GM10248 (cell line): ENCODE measurements at regions not wholly inside any gene's neighbourhood (a gene's known extent, or its start where the extent isn't known, plus 50 kb on each side); places are given as distances from the start of the nearest gene placed in this dataset.

Experiments
- CTCF ChIA-PET: fragments of 300-600 bp; sonication (Branson Sonifier 250); formaldehyde crosslinking; extraction: SDS; loops from one replicate; lab custom pipeline; 2021; ENCODE audit warnings: antibody characterized with exemption; lab: Yijun Ruan, JAX
- POLR2A ChIA-PET: fragments of 350-650 bp; sonication (Branson Sonifier 250); formaldehyde crosslinking; extraction: SDS; loops from one replicate; lab custom pipeline; 2020; ENCODE audit warnings: antibody characterized with exemption; lab: Yijun Ruan, JAX
- DNase-seq: peaks from one replicate; pipeline ENCODE4 v3.0.0; 2012; ENCODE audit errors: extremely low spot score
- TF ChIP-seq, protein P1 (sequence below): IDR thresholded peaks from 2 replicates; pipeline ENCODE4 v1.5.1; 2012; ENCODE audit warnings: mild to moderate bottlenecking, low read depth; ENCODE audit errors: extremely low read depth, missing control alignments, control extremely low read depth

DNA sequence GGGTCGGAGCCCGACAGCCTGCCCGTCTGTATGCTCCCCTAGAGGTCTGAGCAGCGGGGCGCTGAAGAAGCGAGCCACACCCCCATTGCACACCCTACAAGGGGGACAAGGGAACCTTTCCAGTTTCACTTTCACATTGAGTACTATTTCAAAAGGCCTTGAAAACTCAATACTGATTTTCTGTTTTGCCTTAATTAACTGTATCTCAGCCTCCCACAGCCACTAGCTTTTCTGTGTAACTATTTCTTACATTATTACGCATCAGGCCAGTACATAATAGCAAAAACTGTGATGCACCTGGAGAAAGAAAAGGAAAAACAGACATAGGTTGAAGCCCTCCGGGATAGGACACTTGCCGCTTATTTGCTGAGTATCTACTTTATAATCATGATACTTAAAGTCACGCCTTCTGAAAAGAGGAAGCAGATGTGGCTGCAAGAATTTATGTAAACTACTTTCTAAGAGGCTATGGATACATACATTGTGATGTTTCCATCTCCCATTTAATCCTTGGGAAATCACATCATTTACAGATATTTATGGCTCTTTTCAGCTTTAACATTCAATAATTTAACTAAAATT is 1719.5 kb downstream of the MRPL39 start:
- ChIA-PET POLR2A (no interaction called here), CTCF (no interaction called here)
- DNase-seq = no peak
- TF ChIP-seq, protein P1, sequence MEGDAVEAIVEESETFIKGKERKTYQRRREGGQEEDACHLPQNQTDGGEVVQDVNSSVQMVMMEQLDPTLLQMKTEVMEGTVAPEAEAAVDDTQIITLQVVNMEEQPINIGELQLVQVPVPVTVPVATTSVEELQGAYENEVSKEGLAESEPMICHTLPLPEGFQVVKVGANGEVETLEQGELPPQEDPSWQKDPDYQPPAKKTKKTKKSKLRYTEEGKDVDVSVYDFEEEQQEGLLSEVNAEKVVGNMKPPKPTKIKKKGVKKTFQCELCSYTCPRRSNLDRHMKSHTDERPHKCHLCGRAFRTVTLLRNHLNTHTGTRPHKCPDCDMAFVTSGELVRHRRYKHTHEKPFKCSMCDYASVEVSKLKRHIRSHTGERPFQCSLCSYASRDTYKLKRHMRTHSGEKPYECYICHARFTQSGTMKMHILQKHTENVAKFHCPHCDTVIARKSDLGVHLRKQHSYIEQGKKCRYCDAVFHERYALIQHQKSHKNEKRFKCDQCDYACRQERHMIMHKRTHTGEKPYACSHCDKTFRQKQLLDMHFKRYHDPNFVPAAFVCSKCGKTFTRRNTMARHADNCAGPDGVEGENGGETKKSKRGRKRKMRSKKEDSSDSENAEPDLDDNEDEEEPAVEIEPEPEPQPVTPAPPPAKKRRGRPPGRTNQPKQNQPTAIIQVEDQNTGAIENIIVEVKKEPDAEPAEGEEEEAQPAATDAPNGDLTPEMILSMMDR = no peak

DNA sequence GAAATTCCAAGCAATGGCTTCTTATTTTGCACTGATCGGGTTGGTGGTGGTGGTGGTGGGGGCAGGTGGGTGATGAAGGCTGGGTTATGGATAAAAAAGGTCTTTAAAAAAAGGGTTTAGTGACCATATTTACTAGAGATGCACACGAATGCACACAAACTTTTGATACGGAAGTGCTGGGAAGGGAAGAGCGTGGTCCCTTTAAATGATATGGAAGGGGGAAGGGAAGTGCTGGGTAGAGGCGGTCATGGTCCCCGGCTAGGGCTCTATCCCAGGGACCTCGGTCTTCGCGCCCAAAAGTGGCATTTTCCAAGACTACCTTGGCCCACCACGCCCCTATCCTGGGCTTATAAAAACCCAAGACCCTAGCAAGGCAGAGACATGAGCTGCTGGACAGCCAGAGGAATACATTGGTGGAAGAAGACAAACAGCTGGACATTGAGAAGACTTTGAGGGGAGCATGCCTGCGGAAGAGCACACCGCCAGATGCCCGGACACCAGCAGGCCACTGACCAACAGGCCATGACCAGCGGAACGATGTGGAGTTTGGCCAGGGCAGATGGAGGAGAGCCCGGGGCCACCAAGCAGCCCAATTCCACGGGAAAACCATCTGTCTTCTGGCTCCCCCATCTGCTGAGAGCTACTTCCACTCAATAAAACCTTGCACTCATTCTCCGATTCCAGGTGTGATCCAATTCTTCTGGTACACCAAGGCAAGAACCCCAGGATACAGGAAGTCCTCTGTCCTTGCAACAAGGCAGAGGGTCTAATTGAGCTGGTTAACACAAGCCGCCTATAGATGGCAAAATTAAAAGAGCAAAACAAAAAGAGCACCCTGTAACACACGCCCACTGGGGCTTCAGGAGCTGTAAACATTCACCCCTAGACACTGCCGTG is 1720.2 kb downstream of the MRPL39 start:
- TF ChIP-seq, protein P1 = no peak
- ChIA-PET CTCF (no interaction called here), POLR2A (no interaction called here)
- DNase-seq = no peak

DNA sequence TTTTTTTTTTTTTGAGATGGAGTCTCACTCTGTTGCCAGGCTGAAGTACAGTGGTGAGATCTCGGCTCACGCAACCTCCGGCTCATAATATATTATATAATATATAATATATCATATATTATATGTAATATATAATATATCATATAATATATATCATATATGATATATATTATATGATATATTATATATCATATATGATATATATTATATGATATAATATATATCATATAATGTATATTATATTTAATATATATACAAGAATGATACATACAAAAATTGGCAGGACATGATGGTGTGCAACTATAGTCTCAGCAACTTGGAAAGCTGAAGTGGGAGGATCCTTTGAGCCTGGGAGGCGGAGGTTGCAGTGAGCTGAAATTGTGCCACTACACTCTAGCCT is 1725.5 kb downstream of the MRPL39 start:
- ChIA-PET CTCF (no interaction called here), POLR2A (no interaction called here)
- TF ChIP-seq, protein P1 = no peak
- no peak for DNase-seq

DNA sequence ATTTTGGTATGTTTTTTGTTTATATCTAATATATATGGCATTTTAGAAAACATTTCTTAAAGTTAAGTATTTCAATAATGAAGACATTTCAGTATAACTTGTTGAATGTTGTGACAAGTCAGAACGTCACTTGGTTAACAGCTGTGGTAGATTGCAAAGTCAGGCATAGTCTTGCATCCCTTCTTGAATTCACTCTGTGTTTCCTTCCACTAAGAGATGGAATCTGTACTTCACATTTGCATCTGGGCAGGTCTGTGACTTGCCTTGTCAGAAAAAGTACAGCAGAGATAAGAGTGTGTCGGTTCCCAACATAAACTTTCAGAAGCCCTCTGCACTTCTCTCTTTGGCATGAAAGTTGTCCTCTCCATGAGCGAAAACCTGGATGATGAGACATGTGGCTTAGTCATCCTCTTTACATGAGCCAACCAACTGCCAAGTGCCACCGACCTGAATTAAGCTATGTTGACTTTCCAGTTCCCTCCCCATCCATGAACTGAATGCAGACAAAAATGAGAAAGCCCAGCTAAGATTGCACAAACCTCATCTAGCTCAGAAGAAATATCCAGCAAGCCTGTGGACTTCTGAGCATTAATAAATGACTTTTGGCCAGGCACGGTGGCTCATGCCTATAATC is 1730.2 kb downstream of the MRPL39 start:
- no peak for DNase-seq
- ChIA-PET POLR2A (no interaction called here), CTCF (no interaction called here)
- TF ChIP-seq, protein P1 = no peak

DNA sequence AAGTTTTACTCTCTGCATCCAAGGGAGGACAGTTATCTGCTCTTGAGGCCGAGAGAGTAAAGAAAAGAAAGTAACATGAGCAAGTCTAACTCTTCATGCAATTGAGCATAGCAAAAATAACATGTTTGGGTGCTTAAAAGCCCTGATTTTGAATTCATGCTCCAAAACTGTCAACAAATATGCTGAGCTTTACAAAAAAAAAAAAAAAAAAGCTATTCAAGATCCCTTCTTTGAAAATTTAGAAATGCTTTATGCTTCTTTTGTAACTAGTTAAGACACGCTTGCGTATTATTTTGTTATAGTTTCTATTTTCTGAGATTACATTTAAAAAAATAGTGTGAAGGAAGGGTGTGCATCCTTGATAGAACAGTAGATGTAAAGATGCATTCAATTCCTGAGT is 1733.0 kb downstream of the MRPL39 start:
- ChIA-PET CTCF (interaction anchor here (1.7 kb wide), 1 partner anchor 24 kb away, joined by 4 read pairs; no protein-coding TSS in a partner anchor), POLR2A (no interaction called here)
- TF ChIP-seq, protein P1 = no peak
- DNase-seq = no peak

DNA sequence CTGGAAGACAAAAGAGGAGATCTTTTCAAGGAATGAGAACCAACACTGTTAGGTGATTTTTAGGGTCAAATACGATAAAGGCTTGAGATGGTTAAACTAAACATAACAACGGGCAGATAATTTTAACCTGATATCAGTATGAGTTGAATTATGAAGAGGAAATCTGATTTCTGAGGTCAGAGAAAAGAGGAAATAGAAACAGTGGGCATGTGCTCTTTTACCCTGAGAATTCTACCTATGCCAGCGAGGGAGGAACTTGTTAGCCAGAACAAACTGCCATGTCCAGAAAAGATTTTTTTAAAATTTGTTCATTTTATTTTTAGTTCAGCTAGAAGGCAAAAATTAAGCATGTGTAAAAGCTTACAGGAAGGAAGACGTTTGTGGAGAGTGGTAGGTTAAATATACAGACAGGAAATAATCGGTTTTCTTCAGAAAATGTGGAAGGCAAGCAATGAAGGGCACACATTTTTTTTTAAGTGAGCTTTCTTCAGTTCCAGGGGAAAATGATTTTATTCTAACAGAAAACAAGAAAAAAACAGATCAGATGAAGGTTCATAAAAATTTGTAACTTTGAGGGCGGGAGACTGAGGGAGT is 1745.3 kb downstream of the MRPL39 start:
- TF ChIP-seq, protein P1 = no peak
- CTCF ChIA-PET = no interaction called here
- POLR2A ChIA-PET = no interaction called here
- no peak for DNase-seq
